NCI-H2196 (cell line): ENCODE measurements at regions not wholly inside any gene's neighbourhood (a gene's known extent, or its start where the extent isn't known, plus 50 kb on each side); places are given as distances from the start of the nearest gene placed in this dataset.
"Not testable (repeated sequence)": the region's sequence is repeated elsewhere in the genome, so short reads cannot be mapped to it uniquely, and the experiment has no call there.

Experiments used
- DNase-seq: peaks from one replicate; lab custom pipeline; 2025; ENCODE audit not compliant: unreplicated experiment; lab: John Stamatoyannopoulos, UW

DNA sequence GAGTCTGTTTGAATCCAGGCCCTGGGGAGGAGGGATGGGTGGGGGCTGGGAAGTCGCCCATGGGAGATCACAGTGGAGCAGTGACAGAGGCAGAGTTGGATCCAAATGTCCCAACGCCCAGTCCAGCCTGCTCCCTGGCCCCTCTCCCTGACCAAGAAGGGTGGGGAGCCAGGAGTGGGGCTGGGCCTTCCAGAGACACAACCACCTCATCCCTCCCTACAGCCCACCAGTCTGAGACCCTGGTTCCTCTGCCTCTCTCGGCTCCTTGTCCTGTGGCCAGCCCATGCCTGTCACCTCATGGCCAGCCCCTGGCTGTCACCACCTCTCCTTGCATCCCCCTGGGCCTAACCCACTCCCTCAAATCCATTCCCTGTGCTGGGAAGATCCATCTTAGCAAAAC, 71.2 kb upstream of the PRR5 start:
- no peak for DNase-seq

GRCh38 chr22:44628835-44629234, 73.2 kb upstream of the PRR5 start:
- no peak for DNase-seq

- DNase-seq, result no peak
Measured at GRCh38 chr22:44628273-44628672, 73.7 kb upstream of the PRR5 start.

GRCh38 chr22:44627521-44628139, 74.4 kb upstream of the PRR5 start:
- DNase-seq, result no peak

DNA sequence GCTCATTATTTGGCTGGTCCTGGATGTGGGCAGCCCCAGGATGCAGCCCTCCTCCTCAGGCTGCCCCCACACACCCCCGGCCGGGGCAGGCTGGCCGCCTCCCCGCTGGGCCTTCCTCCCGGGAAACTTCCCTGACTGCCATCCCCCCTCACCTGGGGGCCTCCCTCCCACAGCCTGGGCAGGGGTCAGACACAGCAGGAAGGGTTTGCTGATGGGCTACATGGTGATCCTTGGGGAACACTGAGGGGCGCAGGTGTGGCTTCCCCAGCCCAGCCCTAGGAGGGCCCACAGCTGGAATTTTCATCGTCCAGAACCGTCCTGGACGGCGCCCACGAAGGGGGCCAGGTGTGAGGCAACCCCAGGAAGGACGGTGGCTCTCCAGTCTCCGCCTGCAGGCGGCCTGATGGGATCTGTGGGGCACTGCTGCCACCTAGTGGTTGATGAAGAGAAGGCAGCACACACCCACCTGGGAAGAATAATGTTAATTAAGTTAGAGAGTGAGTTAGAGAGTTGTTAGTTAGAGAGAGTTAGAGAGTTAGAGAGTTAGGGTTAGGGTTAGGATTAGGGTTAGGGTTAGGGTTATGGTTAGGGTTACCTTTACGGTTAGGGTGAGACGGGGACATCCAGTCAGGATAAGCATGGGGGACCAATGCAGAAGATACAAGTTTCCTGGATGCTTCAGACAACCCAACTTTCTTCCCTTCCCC, 75.9 kb upstream of the PRR5 start:
- DNase-seq, result peak; percentile 69

- DNase-seq, result no peak
Measured at GRCh38 chr22:44625421-44625760, 76.6 kb upstream of the PRR5 start.

GRCh38 chr22:44624689-44625420, 77.1 kb upstream of the PRR5 start:
- no peak for DNase-seq

DNA sequence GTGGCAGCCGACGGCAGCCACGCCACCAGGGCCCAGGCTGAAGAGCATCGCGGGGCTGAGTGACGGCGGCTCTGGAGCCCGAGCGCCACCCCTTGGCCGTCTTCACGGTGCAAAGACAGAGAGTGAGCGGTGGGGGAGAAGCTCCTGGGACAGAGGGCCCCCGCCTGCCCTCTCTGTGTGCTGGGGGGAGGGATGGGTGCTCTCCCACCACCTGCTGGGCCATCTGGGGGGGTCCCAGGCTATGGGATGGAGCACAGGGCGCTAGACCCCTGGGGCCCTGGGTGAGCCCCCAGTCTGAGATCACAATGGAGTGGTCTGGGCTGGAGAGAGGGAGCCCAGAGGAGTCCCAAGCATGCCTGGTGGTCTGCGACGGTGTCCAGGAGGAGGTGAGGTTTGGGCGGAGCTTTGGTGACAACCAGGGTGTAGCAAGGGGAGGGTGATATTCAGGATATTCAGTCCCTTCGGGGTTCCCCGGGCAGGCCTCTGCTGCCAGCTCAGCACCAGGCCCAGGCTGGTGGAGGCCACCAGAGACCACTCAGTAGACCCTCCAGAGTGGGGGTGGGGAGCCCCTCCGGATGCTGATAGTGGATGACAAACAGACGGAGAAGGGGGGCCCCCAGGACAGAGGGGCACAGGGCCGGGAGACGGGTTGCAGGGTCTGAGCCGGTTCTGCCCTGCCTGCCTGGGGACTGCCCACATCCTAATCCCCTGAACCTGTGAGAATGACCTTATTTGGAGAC, 78.1 kb upstream of the PRR5 start:
- peak; percentile 20 for DNase-seq

DNA sequence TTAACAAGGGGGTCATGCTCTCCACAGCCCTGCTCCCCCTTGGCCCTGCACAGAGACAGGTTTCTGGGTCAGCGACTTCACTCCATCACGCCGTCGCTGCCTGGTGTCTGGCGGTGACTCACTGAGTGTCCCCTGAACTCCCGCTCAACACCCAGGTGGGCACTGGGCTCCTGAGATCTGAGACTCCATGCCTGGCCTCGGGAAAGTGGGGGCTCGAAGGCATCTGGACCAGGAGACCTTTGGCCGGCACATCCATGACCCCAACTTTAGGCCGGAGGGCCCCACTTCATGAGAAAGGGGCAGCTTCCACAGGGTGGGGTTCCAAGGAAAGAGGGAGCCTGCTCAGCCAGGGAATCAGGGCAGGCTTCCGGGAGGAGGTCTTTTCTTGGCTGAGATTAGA, 79.3 kb upstream of the PRR5 start:
- DNase-seq, result no peak

GRCh38 chr22:44622147-44622427, 79.9 kb upstream of the PRR5 start:
- peak; percentile 64 for DNase-seq

DNA sequence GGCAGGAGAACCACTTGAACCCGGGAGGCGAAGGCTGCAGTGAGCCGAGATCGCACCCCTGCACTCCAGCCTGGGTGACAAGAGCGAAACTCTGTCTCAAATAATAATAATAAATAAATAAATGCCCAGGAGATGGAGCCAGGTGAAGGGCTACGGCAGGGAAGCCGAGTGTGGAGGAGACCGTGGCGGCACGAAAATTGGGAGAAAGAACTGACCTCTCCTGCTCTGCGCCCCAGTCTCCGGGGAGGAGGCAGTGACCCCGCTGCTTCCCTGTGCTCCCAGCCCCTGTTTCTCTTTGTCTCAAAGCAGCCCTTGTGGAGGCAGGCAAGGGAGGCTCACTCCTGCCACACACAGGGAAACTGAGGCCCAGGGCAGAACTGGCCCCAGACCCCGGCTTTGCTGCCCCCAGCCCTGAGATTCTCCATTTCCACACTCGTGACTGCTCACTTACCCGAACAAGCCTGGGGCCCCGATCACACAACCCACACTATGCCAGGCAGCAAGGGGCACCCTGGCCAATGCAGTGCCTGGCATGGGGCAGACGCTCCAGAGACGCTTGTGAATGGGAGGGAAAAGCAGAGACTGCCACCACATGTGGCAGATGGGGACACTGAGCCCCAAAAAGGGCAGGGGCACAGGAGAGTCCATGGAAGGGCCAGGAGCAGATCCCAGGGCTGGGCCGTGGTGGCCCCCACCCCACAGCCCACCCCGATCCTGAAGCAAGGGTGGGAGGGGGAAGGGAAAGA, 80.4 kb upstream of the PRR5 start:
- DNase-seq, result no peak

DNA sequence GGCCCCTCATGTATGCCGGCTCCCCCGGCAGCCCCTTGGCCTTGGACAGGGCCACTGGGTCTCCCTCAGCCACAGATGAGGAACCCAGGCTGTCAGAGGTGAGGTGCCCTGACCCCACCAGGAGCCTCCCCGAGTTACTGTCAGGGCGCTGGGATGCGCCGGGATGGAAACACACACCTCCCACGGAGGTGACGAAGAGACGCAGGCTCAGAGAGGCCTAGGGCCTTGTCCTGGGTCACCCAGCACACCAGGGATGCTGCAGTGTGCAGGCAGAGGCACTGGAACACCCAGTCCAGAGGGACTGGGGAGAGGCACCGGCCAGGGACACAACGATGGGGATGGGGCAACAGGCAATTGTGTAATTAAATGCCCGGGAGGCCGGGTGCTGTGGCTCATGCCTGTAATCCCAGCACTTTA, 81.2 kb upstream of the PRR5 start:
- no peak for DNase-seq

DNA sequence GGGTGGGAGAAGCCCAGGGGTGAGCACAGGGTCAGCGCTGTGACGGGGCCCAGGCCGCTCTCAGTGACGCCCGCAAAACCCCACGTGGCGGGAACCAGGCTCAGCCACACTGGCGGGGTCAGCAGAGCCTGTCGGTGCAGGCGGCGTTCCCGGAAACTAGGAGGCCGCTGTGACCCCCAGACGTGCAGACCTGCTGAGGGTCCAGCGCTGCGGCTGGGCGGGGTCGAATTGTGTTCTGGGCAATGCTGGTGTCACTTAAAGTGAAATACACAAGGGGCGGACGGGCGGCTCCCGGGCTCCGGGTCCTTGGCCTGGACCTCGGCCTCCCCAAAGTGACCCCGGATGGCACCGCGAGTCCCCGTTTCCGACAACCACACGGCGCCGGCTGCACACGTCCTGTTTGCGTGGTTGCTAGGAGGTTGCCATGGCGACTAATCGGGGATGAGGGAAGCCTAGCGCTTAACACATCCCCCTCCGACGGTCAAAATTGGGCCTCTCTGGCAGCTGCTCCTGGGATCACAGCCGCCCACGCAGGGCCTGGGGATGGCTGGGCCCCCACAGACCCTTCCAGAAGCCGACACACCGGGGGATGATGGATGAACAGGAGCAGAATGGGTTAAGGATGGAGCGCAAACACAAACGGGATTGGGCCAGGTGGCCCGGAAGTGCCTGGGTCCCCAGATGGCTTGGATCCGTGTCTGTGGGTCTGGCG, 81.7 kb upstream of the PRR5 start:
- DNase-seq, result peak; percentile 47

DNA sequence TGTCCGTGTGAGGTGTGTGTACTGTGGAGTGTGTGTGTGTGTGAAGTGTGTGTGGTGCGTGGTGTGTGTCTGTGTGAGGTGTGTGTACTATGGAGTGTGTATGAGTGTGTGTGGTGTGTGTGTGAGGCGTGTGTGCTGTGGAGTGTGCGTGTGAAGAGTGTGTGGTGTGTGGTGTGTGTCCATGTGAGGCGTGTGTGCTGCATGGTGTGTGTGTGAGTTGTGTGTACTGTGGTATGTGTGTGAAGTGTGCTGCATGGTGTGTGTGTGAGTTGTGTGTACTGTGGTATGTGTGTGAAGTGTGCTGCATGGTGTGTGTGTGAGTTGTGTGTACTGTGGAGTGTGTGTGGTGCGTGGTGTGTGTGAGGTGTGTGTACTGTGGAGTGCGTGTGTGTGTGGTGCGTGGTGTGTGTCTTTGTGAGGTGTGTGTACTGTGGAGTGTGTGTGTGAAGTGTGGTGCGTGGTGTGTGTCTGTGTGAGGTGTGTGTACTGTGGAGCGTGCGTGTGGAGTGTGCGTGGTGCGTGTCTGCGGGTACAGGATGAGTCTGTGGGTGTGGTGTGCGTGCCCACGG, 82.4 kb upstream of the PRR5 start:
- DNase-seq, result not testable (repeated sequence)

- DNase-seq, result not testable (repeated sequence)
Measured at GRCh38 chr22:44618910-44619309, 83.1 kb upstream of the PRR5 start.

GRCh38 chr22:44618400-44618799, 83.6 kb upstream of the PRR5 start:
- no peak for DNase-seq

DNA sequence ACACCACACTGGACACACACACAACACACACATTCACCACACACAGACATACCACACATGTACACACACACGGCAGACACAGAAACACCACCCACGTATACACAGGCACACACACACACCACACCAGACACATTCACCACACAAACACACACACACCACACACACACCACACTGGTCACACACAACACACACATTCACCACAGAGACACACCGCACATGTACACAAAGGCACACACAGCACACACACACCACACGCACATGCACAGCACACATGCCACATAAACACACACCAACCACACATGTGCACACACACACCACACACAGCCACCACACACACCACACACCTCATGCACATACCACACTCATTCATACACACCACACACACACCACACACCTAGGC, 84.2 kb upstream of the PRR5 start:
- no peak for DNase-seq

- no peak for DNase-seq
Measured at GRCh38 chr22:44616882-44617655, 84.9 kb upstream of the PRR5 start.

DNA sequence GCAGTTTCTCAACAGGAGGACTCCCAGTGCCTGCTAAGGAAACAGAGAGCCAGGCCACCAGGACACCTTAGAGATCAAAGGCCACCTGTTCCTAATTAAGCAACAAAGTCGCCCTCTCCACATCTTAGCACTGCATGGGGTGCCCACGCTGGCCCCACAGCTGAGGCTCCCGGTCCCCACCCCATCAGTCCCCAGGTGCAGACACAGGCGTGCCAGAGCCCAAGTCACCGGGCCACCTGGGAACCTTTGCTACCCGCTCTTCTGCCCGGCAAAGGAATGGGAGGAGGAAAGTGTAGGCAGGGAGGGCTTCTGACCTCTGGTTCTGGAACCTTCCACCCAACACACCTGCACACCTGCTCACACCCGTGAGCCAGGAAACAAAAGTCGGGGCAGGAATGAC, 85.5 kb upstream of the PRR5 start:
- DNase-seq, result no peak
